NB4 (cell line): ENCODE measurements at regions not wholly inside any gene's neighbourhood (a gene's known extent, or its start where the extent isn't known, plus 50 kb on each side); places are given as distances from the start of the nearest gene placed in this dataset.

Source experiments
- MYC ChIP-seq: IDR thresholded peaks from 2 replicates; pipeline ENCODE4 v1.6.1; 2011; ENCODE audit warnings: low read depth, low read length
- POLR2A ChIP-seq: IDR thresholded peaks from 2 replicates; pipeline ENCODE4 v1.6.1; 2011; ENCODE audit warnings: mild to moderate bottlenecking; ENCODE audit not compliant: insufficient read length; ENCODE audit errors: extremely low read depth
- TF ChIP-seq, protein P1 (sequence below): IDR thresholded peaks from one replicate; pipeline ENCODE4 v1.5.1; 2012; ENCODE audit warnings: low read depth, low read length
- TF ChIP-seq, protein P2 (sequence below): IDR thresholded peaks from 2 replicates; pipeline ENCODE4 v1.6.1; 2011; ENCODE audit warnings: low read depth, low read length

DNA sequence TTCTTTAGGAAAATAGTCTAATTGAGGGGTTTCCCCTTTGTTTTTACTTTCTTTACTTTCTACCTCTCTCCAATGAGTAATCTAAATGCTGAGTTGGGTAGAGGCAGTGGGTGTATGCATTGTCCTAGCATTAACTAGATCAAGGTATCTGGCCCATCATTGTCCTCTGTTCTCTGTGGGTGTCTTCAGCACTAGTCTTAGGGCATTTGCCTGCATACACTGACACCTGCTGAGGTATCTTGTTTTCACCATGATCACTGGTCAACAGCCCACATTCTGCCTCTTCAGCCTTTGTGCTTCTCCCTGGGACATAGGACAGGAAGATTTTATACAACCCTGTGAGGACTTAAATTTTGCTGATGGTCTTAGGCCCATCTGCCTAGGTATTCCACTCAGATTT, 371.1 kb downstream of the RAB38 start:
- TF ChIP-seq, protein P1, sequence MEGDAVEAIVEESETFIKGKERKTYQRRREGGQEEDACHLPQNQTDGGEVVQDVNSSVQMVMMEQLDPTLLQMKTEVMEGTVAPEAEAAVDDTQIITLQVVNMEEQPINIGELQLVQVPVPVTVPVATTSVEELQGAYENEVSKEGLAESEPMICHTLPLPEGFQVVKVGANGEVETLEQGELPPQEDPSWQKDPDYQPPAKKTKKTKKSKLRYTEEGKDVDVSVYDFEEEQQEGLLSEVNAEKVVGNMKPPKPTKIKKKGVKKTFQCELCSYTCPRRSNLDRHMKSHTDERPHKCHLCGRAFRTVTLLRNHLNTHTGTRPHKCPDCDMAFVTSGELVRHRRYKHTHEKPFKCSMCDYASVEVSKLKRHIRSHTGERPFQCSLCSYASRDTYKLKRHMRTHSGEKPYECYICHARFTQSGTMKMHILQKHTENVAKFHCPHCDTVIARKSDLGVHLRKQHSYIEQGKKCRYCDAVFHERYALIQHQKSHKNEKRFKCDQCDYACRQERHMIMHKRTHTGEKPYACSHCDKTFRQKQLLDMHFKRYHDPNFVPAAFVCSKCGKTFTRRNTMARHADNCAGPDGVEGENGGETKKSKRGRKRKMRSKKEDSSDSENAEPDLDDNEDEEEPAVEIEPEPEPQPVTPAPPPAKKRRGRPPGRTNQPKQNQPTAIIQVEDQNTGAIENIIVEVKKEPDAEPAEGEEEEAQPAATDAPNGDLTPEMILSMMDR = no peak
- TF ChIP-seq POLR2A (no peak), MYC (no peak)
- TF ChIP-seq, protein P2, sequence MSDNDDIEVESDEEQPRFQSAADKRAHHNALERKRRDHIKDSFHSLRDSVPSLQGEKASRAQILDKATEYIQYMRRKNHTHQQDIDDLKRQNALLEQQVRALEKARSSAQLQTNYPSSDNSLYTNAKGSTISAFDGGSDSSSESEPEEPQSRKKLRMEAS = no peak
